Ovary (tissue), 7 donors: ENCODE measurements at regions not wholly inside any gene's neighbourhood (a gene's known extent, or its start where the extent isn't known, plus 50 kb on each side); places are given as distances from the start of the nearest gene placed in this dataset.

Experiments
- DNase-seq, 5 donors: peaks; one replicate each; pipeline ENCODE4 v3.0.0-alpha.2; 2019 to 2020
- H3K27ac ChIP-seq, 2 donors: fragments of 200-600 bp; one replicate each; pipeline versions ENCODE4 v1.5.1 to v1.8.0; 2019 to 2022
- H3K27me3 ChIP-seq: fragments of 200-600 bp; one replicate; pipeline ENCODE4 v1.8.0; 2022
- H3K36me3 ChIP-seq: fragments of 200-600 bp; sonication (generic); one replicate; pipeline ENCODE4 v1.5.1; 2019
- H3K4me1 ChIP-seq: one replicate; pipeline ENCODE4 v1.8.1; 2013; ENCODE audit warnings: mild to moderate bottlenecking, moderate library complexity; ENCODE audit not compliant: insufficient read depth
- H3K4me3 ChIP-seq: fragments of 200-600 bp; sonication (generic); one replicate; pipeline ENCODE4 v1.5.1; 2017
- H3K9me3 ChIP-seq, 2 donors: fragments of 200-600 bp in 1 of 2; sonication (generic) in 1 of 2; one replicate each; pipeline versions ENCODE4 v1.5.1 to v1.8.1; 2013 to 2019; ENCODE audit warnings: mild to moderate bottlenecking in 1 of 2, moderate library complexity in 1 of 2
- CTCF ChIP-seq, 3 donors: fragments of 450-650 bp in 2 of 3; fragments of 200-600 bp in 1 of 3; IDR thresholded peaks; one replicate each; pipeline versions ENCODE4 v1.5.1 to v1.8.0; 2016 to 2022; ENCODE audit warnings: antibody characterized with exemption in 3 of 3, mild to moderate bottlenecking in 1 of 3
- EP300 ChIP-seq: sonication (generic); formaldehyde crosslinking; IDR thresholded peaks from one replicate; pipeline ENCODE4 v1.6.1; 2017; ENCODE audit warnings: antibody characterized with exemption
- POLR2A ChIP-seq: fragments of 450-650 bp; IDR thresholded peaks from one replicate; pipeline ENCODE4 v1.6.1; 2017; ENCODE audit warnings: antibody characterized with exemption, mild to moderate bottlenecking, moderate library complexity
- WGBS, 3 donors: extraction: QIAGEN DNeasy Blood & Tissue Kit in 1 of 3; methylation state at CpG; one replicate each; pipeline versions ENCODE4 v1.1.5 to v1.1.7; 2013 to 2017; 5-methylcytosine and 5-hydroxymethylcytosine counted together
- intact Hi-C, 4 donors: fragments of 100-400 bp; cut with DNase I; formaldehyde crosslinking; loops; one replicate each; pipeline versions ENCODE4 v1.11.0 to v1.15.1; 2022 to 2023
- donor health status: DM: no; HTN: no; CAD: no; lungs with moderate emphysema.
- donor health status: DM: no; HTN: no; CAD: no.
- donor health status: Bipolar disorder and iron deficiency.
- donor health status: DM: no; HTN: no; CAD: no.
- donor health status: DM: yes; HTN: yes; CAD: no.

DNA sequence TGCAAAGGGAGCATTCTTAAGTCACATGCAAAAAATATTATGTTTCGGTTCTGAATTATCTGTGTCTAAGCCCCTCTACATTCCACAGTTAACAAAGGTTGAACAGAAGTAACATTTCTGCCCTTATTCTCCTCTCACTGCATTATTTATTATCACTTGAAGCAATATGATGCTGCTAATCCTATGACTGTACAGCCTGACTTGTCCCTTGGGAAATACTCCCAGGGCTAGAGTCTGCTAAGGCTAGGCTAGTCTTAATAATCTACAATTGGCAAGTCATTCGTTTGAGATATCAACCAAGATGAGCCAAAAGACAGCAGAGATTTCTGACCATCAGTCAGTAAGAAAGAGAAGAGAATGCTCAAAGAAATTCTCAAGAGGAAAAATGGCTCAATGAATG, 226.9 kb upstream of the HCCS start:
- 36 to 43% (median 39%) methylated on average over 2 of the region's 2 CpGs for WGBS, 3 donors
- Histone ChIP-seq H3K4me3 (no peak overlapping the region), H3K27ac (no peak overlapping the region), H3K4me1 (no peaks in the 10 kb centered on the region), H3K36me3 (no peaks in the 10 kb centered on the region), H3K27me3 (no peaks in the 10 kb centered on the region), H3K9me3 (no peaks in the 10 kb centered on the region)
- no peak for DNase-seq
- intact Hi-C loops = loop anchor here in 1 of 4 donors (10.0 kb wide), 1 partner anchor 201 kb away; no protein-coding TSS in a partner anchor
- TF ChIP-seq POLR2A (no peak), CTCF (IDR thresholded peaks at IDR 0.05) (no peak), EP300 (no peak)

DNA sequence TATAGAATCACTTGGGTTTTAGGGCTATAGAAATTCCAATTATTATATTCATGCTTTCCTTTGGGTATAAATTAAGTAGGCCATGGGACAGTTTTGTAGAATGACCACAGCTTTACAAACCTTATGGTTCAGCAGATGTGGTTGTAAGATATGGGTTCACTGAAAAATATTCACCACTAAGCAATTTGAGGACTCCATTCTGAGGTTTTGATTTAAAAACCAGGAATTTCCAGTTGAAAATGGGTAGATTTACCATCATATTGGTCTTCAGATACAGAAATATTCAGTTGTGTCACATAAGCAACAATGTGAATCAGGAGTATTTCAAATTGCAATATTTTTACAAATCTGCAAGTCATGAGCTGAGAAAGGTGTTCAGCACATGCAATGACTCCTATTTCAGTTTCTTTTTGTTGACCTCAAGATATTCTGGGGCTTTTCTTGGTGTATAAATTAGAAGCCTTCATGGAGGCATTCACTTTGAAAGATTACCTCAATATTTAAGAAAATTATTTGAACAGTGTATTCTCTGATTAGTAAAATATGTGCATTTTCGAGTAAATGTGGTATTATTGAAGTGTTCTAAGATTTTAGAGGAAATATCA, 218.4 kb upstream of the HCCS start:
- 45 to 51% (median 46%) methylated on average over 1 of the region's 1 CpG for WGBS, 3 donors
- Histone ChIP-seq H3K27me3 (no peaks in the 10 kb centered on the region), H3K4me1 (no peaks in the 10 kb centered on the region), H3K4me3 (no peak overlapping the region), H3K27ac (no peak overlapping the region), H3K36me3 (no peaks in the 10 kb centered on the region), H3K9me3 (no peaks in the 10 kb centered on the region)
- no peak for DNase-seq
- TF ChIP-seq POLR2A (no peak), EP300 (no peak), CTCF (IDR thresholded peaks at IDR 0.05) (no peak)
- intact Hi-C loops = no loop called here

GRCh38 chrX:10893366-10893765, 217.8 kb upstream of the HCCS start:
- TF ChIP-seq CTCF (IDR thresholded peaks at IDR 0.05) (no peak), POLR2A (no peak), EP300 (no peak)
- no peak for DNase-seq
- Histone ChIP-seq H3K27me3 (no peaks in the 10 kb centered on the region), H3K4me3 (no peak overlapping the region), H3K9me3 (no peaks in the 10 kb centered on the region), H3K36me3 (no peaks in the 10 kb centered on the region), H3K4me1 (no peaks in the 10 kb centered on the region), H3K27ac (no peak overlapping the region)
- intact Hi-C loops = no loop called here
- WGBS, 3 donors = 73 to 81% (median 75%) methylated on average over 2 of the region's 2 CpGs

DNA sequence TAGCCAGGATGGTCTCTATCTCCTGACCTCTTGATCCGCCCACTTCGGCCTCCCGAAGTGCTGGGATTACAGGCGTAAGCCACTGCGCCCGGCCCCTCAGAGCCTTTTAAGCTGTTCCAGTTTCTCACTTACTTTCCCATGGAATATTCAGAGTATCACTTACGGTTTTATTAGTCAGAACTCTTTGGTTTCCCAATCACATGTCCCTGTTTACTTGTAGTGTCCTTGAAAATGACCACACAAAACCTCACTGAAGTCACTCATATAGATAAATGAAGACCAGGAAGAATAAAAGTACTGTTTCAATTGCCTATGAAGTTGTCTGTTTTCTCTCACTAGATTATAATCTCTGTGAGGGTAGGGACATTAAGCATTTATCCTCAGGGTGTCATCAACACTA, 217.2 kb upstream of the HCCS start:
- DNase-seq = peak in 1 of 5 donors; percentile 25
- Histone ChIP-seq H3K9me3 (no peaks in the 10 kb centered on the region), H3K27me3 (no peaks in the 10 kb centered on the region), H3K4me1 (no peaks in the 10 kb centered on the region), H3K36me3 (no peaks in the 10 kb centered on the region), H3K4me3 (no peak overlapping the region), H3K27ac (no peak overlapping the region)
- WGBS, 3 donors = 59 to 66% (median 62%) methylated on average over 7 of the region's 7 CpGs
- intact Hi-C loops = no loop called here
- TF ChIP-seq CTCF (IDR thresholded peaks at IDR 0.05) = no peak
- no peak for TF ChIP-seq EP300
- TF ChIP-seq POLR2A = no peak
